ENCODE measurements at regions not wholly inside any gene's neighbourhood (a gene's known extent, or its start where the extent isn't known, plus 50 kb on each side); places are given as distances from the start of the nearest gene placed in this dataset.

DNA sequence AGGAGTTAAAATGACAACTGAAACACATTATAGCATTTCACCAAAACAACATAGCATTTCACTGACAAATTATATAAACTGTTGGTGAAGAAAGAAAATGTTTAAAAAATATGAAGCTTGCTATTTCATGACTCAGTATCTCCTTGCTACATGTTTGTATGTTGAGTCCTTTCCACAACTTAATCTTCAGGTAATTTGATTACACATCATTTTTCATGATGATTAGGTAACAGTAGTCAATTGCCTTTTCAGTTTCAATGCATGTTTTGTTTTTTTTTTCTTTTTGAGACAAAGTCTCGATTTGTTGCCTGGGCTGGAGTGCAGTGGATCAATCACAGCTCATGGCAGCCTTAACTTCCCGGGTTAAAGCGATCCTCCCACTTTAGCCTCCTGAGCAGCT is 177.8 kb upstream of the PMFBP1 start:
- no peak for DNase-seq (ENCODE audit: low read depth in 2 of 2)

DNA sequence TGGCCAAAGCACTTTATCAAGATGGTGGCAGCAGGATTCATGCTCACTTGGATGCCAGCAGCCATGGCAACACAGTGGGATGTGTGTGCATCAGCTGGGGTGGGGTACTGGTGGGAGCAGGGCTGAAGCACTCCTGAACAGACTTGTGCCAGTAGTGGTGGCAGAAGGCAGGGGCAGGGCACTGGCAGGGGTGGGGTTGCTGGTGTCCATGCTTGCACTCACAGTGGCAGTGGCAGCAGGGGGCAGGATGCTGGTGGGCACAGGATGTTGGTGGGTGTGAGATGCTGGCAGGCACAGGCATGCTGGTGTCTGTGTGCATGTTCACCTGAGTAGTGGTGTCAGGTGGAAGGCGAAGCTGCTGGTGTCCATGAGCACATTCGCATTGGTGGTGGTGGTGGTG is 161.0 kb upstream of the PMFBP1 start:
- no peak for DNase-seq (ENCODE audit: low read depth in 2 of 2)

DNA sequence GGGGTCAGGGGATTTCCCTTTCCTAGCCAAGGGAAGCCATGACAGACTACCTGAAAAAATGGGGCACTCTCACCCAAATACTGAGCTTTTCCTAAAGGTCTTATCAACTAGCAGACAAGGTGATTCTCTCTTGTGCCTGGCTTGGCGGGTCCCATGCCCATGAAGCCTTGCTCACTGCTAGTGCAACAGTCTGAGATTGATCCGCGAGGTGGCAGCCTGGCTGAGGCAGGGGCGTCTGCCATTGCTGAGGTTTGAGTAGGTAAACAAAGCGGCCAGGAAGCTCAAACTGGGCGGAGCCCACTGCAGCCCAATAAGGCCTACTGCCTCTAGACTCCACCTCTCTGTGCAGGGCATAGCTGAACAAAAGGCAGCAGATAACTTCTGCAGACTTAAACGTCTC is 152.6 kb upstream of the PMFBP1 start:
- DNase-seq (ENCODE audit: low read depth in 2 of 2) = no peak

DNA sequence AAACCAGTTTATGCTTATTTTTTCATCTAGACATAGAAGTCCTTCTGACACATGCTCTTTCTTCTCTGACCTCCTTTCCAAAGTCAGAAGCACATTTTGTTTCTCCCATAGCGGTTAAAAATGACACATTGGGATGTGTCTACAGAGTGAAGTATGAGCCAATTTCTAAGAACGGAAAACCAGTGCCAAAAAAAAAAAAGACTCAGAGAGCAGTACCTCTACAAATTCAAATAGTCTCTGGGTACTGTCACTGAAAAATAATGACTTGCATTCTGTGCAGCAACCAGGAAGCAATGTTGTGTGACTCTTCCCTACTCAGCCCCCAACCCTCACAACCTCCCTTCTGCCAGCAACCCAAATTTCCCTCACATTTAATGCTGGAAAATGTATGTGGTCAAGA is 145.5 kb upstream of the PMFBP1 start:
- DNase-seq (ENCODE audit: low read depth in 2 of 2) = no peak

DNA sequence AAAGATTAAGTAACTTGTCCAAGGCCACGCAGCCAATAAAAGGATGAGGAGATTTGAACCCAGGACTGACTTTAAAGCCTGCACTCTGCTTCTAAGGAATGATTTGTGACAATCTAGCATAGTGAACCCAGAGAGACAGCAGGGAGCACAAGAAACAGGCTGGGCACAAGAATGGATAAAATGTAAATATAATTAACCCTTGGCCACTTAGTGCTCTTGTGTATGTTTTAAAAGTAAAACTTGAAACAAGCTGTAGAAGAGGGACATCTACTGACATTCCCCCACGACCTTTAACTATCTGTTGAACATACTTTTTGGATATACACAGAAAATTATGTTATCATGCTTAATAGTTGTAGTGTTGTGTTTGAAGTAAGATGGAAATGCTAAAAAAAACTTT is 141.9 kb upstream of the PMFBP1 start:
- no peak for DNase-seq (ENCODE audit: low read depth in 2 of 2)

DNA sequence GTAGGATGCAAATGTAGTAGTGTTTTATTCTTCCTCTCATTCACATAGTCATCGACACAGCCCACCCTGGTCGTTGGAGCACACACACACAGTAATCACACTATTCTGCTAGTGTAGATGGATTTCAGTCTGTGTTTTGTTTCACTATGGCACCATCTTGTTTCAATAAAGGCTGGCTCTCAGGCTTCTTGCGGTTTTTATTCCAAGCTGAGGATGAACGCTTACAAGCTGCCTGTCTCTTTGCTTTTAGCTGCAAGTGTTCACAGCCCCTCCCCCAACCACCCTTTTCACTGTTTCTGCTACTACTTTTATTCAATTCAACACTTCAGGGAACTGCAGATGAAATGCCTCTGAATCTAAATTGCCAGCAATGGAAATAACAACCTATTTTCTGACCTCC is 140.9 kb upstream of the PMFBP1 start:
- DNase-seq (ENCODE audit: low read depth in 2 of 2) = no peak

DNA sequence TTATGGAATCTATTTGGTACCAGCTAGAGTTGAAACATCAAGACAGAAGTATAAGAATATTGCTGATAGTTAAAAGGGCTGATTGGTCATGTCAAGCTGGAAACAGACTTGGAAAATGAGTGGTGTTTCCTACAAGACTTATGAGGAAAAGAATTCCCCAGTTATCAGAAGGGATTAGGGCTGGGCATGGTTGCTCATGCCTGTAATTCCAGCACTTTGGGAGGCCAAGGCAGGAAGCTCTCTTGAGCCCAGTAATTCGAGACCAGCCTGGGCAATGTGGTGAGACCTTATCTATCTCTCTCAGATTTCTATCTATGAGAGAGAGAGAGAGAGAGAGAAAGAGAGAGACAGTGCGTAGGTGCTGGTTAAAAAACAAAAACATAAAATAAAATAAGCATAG is 139.5 kb upstream of the PMFBP1 start:
- no peak for DNase-seq (ENCODE audit: low read depth in 2 of 2)

DNA sequence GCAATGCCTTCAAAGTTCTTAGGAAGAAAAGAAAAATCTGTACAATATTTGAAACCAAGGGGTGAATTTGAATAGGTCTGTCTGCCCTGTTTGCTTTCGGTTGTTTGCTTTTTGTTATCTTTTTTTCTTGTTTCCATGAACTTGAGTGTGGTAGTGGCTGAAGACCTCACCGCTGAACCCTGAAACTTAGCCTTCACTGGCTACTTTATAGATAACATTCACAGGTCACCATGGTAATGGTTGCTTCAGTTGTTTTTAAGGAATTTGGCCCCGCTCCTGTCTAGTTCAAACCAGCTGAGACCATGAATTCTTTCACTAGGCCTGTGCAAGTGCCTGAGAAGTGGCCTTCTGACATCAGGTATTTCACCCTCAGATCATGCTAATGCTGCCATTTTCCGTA is 137.0 kb upstream of the PMFBP1 start:
- DNase-seq (ENCODE audit: low read depth in 2 of 2) = no peak

DNA sequence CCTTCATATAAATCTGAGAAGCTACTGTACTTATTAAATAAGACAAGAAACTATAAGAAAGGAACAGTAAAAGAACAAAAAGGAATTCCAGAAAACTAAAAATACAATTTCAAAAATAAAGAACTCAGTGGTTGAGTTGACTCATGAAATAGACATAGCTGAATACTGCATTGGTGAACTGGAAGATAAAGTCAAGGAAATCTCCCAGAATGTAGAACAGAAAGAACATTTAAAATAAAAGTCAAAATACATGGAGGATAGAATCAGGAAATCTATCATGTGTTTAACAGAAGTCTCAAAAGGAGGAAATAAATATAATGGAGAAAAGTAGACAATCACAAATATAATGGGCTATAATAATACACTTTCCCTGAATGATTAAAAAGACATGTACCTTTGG is 136.4 kb upstream of the PMFBP1 start:
- DNase-seq (ENCODE audit: low read depth in 2 of 2) = no peak

DNA sequence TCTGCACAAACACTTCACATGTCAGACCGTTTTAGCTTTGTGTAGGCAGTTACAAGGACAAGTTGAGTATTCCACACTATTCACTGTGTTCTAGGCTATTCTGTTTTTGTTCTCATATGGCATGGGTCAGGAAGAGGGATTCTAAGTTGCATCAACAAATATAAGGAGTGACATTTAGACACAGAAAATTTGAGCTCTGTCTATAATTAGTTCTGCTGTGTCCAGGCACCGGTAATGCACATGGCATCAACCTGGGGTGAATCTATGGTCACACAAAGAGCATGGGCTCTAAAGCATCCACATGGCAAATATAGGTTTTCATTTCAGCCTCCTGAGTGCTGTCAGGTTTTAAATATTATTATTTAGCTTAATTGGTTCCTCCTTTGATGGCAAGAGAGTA is 130.4 kb upstream of the PMFBP1 start:
- DNase-seq (ENCODE audit: low read depth in 2 of 2) = no peak

DNA sequence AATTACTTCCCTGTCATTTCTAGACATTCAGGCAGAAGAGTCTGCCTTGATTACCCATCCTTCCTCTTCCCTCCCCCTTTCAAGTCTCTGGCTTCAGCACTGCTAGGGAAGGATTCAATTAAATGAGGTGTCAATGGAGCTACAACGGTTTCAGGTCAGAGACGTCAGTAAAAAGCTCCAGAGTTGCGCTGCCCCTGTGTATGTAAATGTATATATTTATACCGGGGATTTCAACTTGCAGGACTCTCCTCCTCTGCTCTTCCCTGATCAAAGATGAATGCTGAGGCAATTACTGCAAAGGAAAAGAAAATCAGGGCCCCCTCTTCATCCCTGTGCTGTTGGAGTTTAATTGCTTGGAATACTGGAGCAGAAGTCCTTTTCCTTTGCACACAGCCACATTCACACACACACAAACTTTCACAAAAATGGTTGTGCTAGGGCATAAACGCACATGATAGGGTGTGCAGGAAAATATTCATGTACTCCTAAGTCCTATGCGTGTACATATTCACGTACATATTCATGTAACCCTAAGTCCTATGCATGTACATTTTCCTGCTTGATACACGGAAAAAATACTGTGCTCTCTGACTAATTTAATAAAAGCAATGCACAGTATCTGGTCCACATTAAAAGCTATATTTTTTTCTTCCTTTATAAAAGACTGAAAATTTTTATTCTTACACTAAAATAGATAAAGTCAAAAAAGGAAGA is 129.7 kb upstream of the PMFBP1 start:
- DNase-seq (ENCODE audit: low read depth in 2 of 2) = no peak

DNA sequence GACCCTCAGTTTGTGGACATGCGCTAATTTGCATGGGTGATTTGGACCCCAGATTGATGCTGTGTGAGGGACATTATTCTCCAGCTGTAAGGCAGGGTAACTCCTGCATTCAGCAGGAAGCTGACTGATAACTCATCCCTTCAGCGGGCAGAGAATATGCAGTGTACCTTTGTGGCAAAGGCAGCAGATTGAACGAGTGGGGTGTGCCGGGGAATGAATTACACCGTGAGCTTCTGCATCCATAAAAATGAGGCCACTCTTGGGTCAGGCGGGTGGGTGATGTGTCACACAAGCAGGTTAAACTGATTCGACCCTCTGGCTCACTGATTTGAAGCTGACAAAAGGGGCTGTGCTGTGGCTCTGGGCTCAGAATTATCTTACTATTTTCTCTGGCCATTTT is 128.9 kb upstream of the PMFBP1 start:
- DNase-seq (ENCODE audit: low read depth in 2 of 2) = no peak

DNA sequence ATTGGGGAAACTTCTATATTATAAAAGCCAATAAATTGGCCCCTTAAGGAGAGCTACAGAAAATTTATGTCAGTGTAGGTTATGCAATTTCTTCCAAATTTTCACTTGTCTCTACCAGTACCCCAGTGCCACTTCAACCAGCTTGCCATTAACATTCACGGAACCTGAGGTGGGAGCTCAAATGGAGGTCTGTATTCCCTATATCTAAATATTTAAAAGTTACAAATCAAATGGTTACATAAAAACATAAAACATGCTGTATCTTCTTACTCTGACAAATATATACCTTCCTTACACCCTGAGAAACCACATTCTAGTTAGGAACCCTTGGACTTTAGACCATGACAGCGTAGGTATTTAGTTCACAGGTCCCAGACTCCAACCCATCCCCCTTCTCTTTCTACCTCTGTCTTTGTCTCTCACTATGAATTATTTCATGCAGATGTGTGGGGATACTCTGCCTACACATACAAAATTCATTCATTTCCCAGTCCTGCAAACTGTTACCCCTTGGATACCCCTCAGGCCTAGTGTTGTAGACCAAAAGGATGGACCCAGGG is 127.8 kb upstream of the PMFBP1 start:
- DNase-seq (ENCODE audit: low read depth in 2 of 2) = no peak

DNA sequence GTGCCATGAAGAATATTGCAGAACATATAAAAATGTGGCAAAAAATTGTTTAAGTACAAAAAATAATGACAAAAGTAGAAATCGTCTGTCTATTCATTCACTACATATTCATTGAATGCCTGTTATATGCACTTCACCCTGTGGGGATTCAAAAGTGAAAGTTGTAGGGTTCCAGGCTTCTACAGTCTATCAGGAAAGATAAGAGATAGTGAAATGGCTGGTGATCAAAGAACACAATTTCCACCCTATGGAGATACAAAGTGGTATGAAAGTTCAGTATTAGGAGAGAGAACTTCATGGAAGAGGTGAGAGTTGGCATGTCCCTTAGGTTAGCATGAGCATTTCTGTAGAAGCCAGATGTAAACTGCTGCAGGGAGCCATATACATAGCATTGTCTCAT is 127.0 kb upstream of the PMFBP1 start:
- no peak for DNase-seq (ENCODE audit: low read depth in 2 of 2)

DNA sequence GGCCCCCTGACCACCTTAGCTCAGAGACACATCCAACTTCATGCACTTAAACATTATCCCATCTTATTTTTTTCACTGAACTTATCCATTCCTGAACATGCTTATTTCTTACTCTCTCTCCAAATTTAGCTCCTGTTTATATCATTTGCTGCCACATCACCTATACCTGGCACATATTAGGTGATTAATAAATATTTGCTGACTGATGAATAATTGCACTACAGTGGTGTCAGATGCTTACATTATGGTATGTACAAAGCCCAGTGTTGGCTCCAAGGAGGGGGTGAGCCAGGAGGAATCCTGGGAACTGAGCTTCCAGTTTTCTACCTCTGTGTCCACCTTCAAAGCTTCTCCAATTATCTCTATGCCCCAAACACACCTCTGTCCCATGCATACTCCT is 124.0 kb upstream of the PMFBP1 start:
- DNase-seq (ENCODE audit: low read depth in 2 of 2) = no peak

DNA sequence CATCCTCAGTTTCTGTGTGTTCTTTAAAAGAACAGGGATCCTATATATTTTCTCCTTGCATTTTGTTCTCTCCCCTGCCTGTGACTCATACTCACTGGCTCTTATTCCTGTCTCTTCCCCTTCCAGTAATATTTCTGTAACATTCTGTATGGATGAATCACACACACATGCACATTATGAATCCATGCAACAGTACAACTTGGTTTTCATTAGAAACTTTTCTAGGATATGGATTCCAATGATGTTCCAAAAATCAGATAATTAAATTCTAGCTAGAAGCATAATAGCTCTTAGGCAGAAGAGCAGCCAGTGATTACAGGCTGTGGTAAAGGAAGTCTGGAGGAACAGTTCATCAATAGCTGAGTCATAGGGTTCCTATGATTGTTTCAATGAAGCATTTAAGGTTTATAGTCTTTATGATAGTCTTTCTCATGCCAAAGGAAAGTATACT is 119.6 kb upstream of the PMFBP1 start:
- DNase-seq (ENCODE audit: low read depth in 2 of 2) = no peak

DNA sequence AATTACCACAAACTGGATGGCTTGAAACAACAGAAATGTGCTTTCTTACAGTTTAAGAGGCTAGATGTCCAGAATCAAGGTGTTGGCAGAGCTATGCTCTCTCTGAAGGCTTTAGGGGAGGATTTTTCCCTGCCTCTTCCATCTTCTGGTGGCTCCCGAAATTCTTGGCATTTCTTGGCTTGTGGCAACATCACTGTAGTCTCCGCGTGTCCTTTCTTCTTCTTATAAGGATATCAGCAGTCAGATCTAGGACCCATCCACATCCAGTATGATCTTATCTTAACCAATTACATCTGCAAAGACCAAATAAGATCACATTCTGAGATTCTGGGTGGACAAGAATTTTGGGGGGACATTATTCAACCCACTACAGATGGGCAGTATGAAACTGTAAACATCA is 119.2 kb upstream of the PMFBP1 start:
- no peak for DNase-seq (ENCODE audit: low read depth in 2 of 2)

DNA sequence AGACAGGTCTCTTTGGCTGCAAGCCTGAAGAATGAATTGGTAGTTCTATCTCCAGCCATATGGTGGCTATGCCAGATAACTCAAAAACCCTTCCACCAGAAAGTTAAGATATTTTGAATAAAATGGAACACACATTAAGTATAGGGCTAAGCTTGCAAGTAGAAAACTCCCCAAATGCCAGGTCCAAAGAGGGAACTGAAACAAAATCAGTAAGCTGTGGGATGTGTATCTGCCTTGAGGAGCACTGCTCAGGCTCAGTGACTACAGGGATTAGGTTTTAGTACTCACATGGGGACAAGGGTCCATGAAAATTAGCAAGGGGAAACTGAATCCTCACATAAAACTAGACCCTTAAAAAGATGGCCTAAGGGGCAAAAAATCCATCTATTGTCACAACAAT is 115.7 kb upstream of the PMFBP1 start:
- DNase-seq (ENCODE audit: low read depth in 2 of 2) = no peak

DNA sequence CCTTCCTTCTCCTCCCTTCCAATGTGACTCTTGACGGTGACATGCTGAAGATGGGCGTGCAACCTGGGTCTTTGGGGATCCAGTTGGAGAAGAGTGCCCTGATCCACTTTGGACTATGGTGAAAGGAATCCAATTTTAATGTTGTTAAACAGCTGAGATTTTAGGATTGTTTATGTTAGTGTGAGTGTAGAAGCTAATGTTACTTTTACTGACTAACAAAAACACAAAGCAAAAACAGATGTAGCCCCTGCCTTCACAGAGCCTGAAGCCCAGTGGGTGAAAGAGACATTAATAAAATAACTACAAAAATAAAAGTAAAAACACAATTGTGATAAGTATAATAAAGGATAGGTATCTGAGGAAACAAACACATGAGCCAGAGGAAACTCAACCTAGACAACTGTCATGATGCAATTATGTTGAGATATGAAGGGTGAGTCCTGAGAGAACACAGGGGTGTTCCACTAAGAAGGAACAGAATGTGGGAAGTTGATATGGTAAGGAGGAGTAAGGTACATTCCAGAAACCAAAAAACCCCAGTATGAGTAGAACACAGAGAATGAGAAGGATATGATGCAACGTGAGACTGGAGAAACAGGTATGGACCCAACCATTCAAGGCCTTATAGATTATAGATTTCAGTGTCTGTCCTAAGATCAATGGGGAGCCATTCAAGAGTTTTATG is 115.1 kb upstream of the PMFBP1 start:
- no peak for DNase-seq (ENCODE audit: low read depth in 2 of 2)

DNA sequence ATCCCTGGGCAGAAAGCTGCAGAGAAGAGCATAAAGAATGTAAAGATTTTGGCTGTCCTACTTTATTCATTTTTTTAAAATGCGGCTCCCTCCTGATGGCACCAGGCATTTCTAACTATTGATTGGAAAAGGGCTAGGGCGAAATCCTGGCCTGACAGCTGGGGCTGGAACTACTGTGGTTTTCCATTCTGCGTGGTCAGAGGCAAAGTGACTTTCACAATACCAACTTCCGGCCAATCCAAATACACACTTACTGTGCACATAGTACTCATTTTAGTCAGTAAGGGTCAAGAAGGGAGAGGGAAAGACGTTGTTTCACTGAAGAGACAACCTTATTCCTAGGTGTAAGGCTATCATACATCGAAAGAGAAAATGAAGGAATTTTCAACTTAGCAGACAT is 113.8 kb upstream of the PMFBP1 start:
- no peak for DNase-seq (ENCODE audit: low read depth in 2 of 2)

DNA sequence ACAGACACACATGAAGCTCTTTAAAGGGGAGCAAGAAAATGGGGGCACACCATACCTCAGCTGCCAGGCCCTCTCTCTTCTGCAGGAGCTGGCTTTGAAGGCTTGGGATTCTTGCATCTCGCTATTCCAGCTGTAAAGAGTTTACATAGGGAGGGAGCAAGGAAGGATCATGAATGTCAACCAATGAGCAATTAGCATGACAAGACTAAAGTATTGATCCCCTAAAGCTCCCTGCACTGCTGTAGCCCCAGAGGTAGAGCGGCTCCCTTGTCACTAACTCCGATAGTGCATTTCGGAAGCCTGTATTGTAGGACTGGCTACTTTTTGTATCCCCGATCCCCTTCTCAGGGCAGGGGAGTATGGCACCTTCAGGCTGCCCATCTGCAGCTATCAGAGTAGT is 113.4 kb upstream of the PMFBP1 start:
- DNase-seq (ENCODE audit: low read depth in 2 of 2) = no peak

DNA sequence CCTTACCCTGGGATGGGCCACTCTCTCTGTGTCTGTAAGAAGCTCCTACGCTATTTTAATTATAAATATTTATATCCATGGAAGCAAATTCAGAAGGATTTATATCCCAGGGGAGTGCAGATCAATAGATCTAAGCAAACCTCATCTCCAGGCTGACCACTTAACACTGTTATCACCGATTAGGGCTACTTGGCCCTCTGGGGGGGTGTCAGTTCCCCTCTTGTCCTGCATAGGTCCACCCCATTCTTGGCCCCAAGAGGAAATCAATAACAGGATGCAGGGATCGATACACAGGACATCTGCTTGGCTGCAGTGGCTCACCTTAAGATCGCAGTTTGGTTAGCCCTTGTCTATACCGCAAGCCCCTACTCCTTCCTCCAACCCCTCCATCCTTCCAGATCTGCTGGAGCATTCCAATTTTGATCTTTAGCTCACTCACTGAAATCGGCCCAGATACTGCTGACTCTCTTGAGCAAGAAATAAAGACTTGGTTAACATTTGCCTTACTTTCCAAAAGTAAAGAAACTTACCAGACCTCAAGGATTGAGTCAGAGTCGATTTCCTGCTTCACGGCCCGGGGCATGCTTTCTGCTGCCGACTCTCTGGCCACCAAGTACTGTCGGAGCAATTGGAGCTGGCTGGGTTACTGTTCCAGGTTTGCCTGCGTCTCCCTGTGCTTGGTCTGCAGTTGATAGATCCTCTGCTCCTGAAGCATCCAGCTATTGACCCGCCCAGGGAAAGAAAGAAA is 112.3 kb upstream of the PMFBP1 start:
- DNase-seq (ENCODE audit: low read depth in 2 of 2) = no peak

DNA sequence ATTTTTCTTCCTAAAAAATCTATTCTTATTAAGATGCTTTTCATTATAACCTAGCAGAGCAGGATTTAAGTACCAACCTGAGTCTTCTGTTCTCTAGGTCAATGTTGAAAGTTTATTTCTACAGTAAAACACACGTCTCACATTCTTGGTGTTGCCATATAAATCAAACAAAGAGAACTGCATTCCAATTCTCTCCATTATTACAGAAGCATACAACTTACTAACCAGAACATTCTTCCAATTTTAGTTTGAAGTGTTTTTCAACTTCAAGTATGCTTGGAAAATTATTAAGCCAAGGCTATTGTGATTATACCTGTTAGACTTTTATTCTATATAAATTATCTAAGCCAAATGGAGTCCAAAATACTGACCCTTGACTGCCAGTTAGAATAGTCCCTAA is 110.4 kb upstream of the PMFBP1 start:
- no peak for DNase-seq (ENCODE audit: low read depth in 2 of 2)

Data from stimulated activated CD4-positive, alpha-beta T cell treated with anti-CD3 and anti-CD28 coated beads, Interleukin-1b, Interleukin-23, amount 100 ng/mL, for 1 hour (primary cell).